Keratinocyte (primary cell): ENCODE measurements at regions not wholly inside any gene's neighbourhood (a gene's known extent, or its start where the extent isn't known, plus 50 kb on each side); places are given as distances from the start of the nearest gene placed in this dataset.

Experiments used
- DNase-seq: peaks from one replicate; pipeline ENCODE4 v3.0.0-alpha.2; 2011; ENCODE audit warnings: low read depth, missing footprints, low spot score
- FAIRE-seq: peaks from 2 replicates; lab custom pipeline; 2011; peaks lifted over from hg19 to GRCh38; lab: Jason Lieb, UNC
- H2AFZ ChIP-seq: 2 replicates; pipeline ENCODE4 v1.6.0; 2012; ENCODE audit warnings: low read length, control low read depth, inconsistent platforms; ENCODE audit not compliant: control insufficient read depth
- H3K27ac ChIP-seq: 2 replicates; pipeline ENCODE4 v1.5.1; 2011; ENCODE audit warnings: low read length; ENCODE audit not compliant: control insufficient read depth, insufficient read depth
- H3K27me3 ChIP-seq: 3 replicates; pipeline ENCODE4 v1.6.0; 2011; ENCODE audit warnings: low read length; ENCODE audit not compliant: control insufficient read depth, insufficient read depth; ENCODE audit errors: extremely low read depth
- H3K36me3 ChIP-seq, 2 experiments: 2 replicates in 1 of 2; 3 replicates in 1 of 2; pipeline ENCODE4 v1.5.1; 2011; ENCODE audit warnings: low read length in 2 of 2, mild to moderate bottlenecking in 1 of 2; ENCODE audit not compliant: control insufficient read depth in 2 of 2, insufficient read depth in 2 of 2; ENCODE audit errors: extremely low read depth in 1 of 2
- H3K4me1 ChIP-seq: 3 replicates; pipeline ENCODE4 v1.5.1; 2011; ENCODE audit warnings: low read length; ENCODE audit not compliant: control insufficient read depth, insufficient read depth; ENCODE audit errors: extremely low read depth
- H3K4me2 ChIP-seq: 3 replicates; pipeline ENCODE4 v1.6.0; 2011; ENCODE audit warnings: low read depth, low read length; ENCODE audit not compliant: control insufficient read depth, insufficient read depth; ENCODE audit errors: extremely low read depth
- H3K4me3 ChIP-seq, 3 experiments: fragments of 200-600 bp in 1 of 3; sonication (generic) in 1 of 3; 2 replicates in 2 of 3; 3 replicates in 1 of 3; pipeline ENCODE4 v1.5.1; 2011 to 2016; ENCODE audit warnings: low read length in 3 of 3, mild to moderate bottlenecking in 3 of 3, control low read depth in 2 of 3, inconsistent platforms in 1 of 3, low read depth in 1 of 3, mixed read lengths in 1 of 3, mixed run types in 1 of 3, moderate library complexity in 1 of 3; ENCODE audit not compliant: control insufficient read depth in 2 of 3, insufficient read depth in 2 of 3; ENCODE audit errors: extremely low read depth in 1 of 3
- H3K79me2 ChIP-seq: 2 replicates; pipeline ENCODE4 v1.6.0; 2012; ENCODE audit warnings: low read length; ENCODE audit not compliant: control insufficient read depth, insufficient read depth
- H3K9ac ChIP-seq: 3 replicates; pipeline ENCODE4 v1.6.0; 2011; ENCODE audit warnings: low read length; ENCODE audit not compliant: control insufficient read depth, insufficient read depth; ENCODE audit errors: extremely low read depth
- H3K9me1 ChIP-seq: 3 replicates; pipeline ENCODE4 v1.6.0; 2011; ENCODE audit warnings: low read length; ENCODE audit not compliant: control insufficient read depth, insufficient read depth; ENCODE audit errors: extremely low read depth
- H3K9me3 ChIP-seq: 2 replicates; pipeline ENCODE4 v1.5.1; 2012; ENCODE audit warnings: low read depth, low read length; ENCODE audit not compliant: control insufficient read depth
- H4K20me1 ChIP-seq: 3 replicates; pipeline ENCODE4 v1.6.0; 2011; ENCODE audit warnings: low read length; ENCODE audit not compliant: control insufficient read depth, insufficient read depth; ENCODE audit errors: extremely low read depth
- EZH2 ChIP-seq: IDR thresholded peaks from one replicate; pipeline ENCODE4 v1.6.1; 2012; ENCODE audit warnings: inconsistent platforms, mild to moderate bottlenecking, low read length, moderate library complexity
- dilution Hi-C: fragments of 300-500 bp; cut with MboI; formaldehyde crosslinking; loops from one replicate; pipeline ENCODE4 v1.7.0; 2020; ENCODE audit warnings: low sequenced_read_pairs; ENCODE audit not compliant: extremely low pct_ligation_motif_present
- TF ChIP-seq, protein P1 (sequence below), 3 experiments: IDR thresholded peaks in 1 of 3; conservative IDR thresholded peaks in 1 of 3; optimal IDR thresholded peaks in 1 of 3; 2 replicates in 2 of 3; 3 replicates in 1 of 3; pipeline versions ENCODE3 to v1.5.1; 2011; ENCODE audit warnings: low read length in 3 of 3, mild to moderate bottlenecking in 3 of 3, moderate library complexity in 2 of 3, control low read depth in 1 of 3, inconsistent platforms in 1 of 3; ENCODE audit not compliant: insufficient read depth in 2 of 3; ENCODE audit errors: extremely low read depth in 1 of 3

DNA sequence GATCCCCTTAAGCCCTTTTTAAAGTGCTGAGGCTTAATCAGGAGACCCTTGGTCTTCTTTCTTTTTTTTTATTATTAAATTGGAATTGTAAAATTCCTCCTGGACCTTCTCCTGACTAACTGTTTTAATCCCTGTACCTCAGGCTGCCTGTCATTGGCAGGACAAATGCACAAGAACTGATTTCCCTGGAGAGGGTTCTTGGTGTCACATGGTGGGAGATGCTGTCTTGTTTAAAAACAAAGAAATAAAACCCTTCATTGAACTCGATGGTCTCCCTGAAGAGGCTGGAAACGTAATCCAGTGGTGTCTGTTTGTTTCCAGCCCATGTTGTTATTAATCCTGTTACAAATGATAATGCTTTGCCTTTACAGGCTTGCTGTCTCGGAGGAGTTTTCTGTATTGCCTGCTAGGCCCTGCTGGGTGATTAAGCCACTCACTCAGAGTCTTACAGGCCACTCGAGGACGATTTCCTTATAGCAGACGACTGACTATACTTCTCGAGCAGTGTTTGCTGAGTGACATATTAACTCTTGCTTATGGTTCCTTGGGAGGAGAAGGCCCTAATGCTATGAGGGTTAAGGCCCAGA is 100.5 kb upstream of the MGAT5 start:
- dilution Hi-C loops: no loop called here
- Histone ChIP-seq H3K4me2 (no peak overlapping the region), H4K20me1 (no peaks in the 10 kb centered on the region), H3K4me1 (peaks cover 23% of the 10 kb centered on the region), H3K27me3 (no peaks in the 10 kb centered on the region), H3K9me1 (no peaks in the 10 kb centered on the region), H2AFZ (no peak overlapping the region), H3K9ac (no peak overlapping the region), H3K27ac (no peak overlapping the region), H3K4me3 (no peak overlapping the region), H3K79me2 (peaks cover 40% of the 10 kb centered on the region), H3K36me3 (peaks cover 0 to 1% of the 10 kb centered on the region in 2 experiments), H3K9me3 (no peaks in the 10 kb centered on the region)
- DNase-seq: no peak
- peak; percentile 66 for FAIRE-seq
- TF ChIP-seq EZH2: no peak
- TF ChIP-seq, protein P1, sequence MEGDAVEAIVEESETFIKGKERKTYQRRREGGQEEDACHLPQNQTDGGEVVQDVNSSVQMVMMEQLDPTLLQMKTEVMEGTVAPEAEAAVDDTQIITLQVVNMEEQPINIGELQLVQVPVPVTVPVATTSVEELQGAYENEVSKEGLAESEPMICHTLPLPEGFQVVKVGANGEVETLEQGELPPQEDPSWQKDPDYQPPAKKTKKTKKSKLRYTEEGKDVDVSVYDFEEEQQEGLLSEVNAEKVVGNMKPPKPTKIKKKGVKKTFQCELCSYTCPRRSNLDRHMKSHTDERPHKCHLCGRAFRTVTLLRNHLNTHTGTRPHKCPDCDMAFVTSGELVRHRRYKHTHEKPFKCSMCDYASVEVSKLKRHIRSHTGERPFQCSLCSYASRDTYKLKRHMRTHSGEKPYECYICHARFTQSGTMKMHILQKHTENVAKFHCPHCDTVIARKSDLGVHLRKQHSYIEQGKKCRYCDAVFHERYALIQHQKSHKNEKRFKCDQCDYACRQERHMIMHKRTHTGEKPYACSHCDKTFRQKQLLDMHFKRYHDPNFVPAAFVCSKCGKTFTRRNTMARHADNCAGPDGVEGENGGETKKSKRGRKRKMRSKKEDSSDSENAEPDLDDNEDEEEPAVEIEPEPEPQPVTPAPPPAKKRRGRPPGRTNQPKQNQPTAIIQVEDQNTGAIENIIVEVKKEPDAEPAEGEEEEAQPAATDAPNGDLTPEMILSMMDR (optimal IDR thresholded peaks at IDR 0.05 in 1 of 3, IDR thresholded peaks at IDR 0.05 in 1 of 3, conservative IDR thresholded peaks at IDR 0.05 in 1 of 3; ENCODE audit: extremely low read depth in 1 of 3, insufficient read depth in 2 of 3, low read length in 3 of 3): no peak

DNA sequence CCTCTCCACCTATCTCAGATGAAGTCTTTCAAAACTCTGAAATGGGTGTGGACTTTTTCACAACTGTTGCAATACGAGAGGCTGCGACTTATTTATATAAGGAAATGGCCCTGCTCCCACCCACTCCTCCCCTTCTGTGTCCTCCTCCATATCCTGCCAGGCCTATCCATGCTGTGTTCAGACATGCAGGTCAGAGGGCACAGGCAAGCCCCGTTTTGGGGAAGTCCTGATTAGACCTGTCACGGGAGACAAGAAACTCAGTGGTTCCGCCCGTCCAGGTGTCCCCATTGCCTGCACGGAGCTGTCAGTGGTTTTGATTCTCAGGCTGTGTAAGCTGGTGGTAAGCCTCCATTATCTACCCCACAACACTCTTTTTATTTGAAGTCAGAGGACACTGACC is 99.6 kb upstream of the MGAT5 start:
- FAIRE-seq (peak; percentile 34), DNase-seq (no peak)
- H3K4me3 ChIP-seq: no peak overlapping the region
- H3K36me3 ChIP-seq: peaks cover 0 to 1% of the 10 kb centered on the region in 2 experiments
- dilution Hi-C loops: no loop called here
- no peaks in the 10 kb centered on the region for H3K27me3 ChIP-seq
- H4K20me1 ChIP-seq: no peaks in the 10 kb centered on the region
- TF ChIP-seq, protein P1 (optimal IDR thresholded peaks at IDR 0.05 in 1 of 3, IDR thresholded peaks at IDR 0.05 in 1 of 3, conservative IDR thresholded peaks at IDR 0.05 in 1 of 3; ENCODE audit: extremely low read depth in 1 of 3, insufficient read depth in 2 of 3, low read length in 3 of 3): no peak
- no peak for TF ChIP-seq EZH2
- peaks cover 15% of the 10 kb centered on the region for H3K4me1 ChIP-seq
- peak overlapping the region; percentile 12 for H3K4me2 ChIP-seq
- H3K9ac ChIP-seq: no peak overlapping the region
- H3K9me1 ChIP-seq: no peaks in the 10 kb centered on the region
- H3K9me3 ChIP-seq: no peaks in the 10 kb centered on the region
- no peak overlapping the region for H3K27ac ChIP-seq
- H3K79me2 ChIP-seq: peaks cover 40% of the 10 kb centered on the region
- H2AFZ ChIP-seq: no peak overlapping the region
